GM21390 (cell line): ENCODE measurements at regions not wholly inside any gene's neighbourhood (a gene's known extent, or its start where the extent isn't known, plus 50 kb on each side); places are given as distances from the start of the nearest gene placed in this dataset.
A peak's percentile ranks its signal among the peaks of the same experiment; 100 is the strongest.

ENCODE experiments used
- ATAC-seq: cut with Tn5 transposase; IDR thresholded peaks from one replicate; pipeline ENCODE4 v1.9.1; 2021; ENCODE audit not compliant: unreplicated experiment

DNA sequence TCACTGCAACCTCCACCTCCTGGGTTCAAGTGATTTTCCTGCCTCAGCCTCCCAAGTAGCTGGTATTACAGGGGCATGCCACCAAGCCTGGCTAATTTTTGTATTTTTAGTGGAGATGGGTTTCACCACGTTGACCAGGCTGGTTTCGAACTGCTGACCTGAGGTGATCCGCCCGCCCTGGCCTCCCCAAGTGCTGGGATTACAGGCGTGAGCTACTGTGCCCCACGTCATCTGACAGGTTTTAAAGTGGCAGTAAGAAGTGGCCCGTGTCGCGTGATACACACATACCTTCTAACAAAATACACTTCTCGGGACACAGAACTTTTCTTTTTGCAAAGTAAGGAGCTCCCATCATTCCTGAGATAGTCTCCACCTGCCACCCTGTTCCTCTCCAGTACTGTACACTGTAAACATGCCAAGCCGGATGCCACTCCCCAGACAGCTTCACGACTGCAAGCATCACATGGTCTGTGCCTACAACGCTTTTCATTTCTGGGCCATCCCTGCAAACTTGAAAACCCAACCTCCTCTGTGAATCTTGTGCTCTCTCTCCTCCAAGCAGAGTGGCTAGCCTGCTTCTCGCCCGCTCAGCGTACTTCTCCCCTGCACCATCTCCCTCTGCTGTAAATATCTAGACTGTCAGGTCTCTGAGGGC lies 256.3 kb upstream of the KLF14 start:
- no peak for ATAC-seq

DNA sequence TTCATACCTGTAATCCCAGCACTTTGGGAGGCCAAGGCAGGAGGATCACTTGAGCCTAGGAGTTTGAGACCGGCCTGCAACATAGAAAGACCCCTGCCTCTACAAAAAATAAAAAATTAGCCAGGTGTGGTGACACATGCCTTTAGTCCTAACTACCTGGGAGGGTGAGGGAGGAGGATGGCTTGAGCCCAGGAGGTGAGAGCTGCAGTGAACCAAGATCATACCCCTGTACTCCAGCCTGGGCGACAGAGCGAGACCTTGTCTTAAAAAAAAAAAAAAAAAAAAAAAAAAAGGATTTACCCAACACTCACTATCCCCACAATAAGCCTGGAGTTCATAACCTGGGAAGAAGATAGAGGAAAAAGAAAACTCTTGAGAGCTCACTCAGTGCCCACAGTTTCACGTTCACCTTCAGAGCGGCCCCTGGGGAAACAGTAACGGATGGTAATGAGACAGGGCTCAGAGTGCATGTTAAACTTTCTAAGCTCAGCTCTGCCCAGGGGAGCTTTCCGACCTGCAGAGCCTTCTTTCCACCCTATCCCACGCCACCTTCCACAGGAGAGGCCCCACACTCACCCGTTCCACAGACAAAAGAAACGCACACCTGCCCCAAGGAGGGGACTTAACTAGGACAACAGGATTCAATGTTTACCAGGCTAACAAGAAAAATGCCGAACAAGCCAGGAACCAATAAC lies 259.8 kb upstream of the KLF14 start:
- no peak for ATAC-seq

DNA sequence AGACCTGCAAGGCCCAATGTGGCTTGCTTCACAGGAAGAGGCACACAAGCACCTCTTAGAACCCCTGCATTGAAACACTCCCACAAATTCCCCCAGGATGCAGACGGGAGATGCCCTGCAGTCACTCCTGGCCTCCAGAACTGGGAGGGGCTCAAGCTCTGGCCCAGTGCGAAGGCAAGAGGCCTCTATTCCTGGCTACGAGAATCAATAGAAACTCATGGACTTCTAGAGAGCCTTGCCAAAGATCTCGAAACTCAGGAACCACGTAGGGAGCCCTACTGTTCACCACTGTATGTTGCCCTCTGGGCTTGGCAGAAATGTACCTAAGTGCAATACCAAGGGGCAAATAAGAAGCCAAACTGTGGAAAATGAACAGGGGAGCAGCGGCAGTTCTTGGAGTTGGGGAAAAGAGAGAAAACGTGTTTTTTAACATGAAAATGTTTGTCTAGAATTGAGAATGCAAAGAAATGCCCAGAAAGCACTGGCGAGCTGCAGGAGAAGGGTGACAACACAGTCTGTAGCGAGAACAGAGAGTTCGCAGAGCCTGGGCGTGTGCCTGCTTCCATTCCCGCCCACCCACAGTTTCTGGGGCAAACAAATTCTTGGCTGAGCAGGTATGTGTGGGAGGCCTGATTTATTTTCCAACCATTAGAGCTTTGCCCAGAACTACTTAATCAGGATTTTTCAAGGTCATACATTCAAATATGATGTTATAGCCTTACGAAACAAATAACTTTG lies 260.5 kb upstream of the KLF14 start:
- ATAC-seq = no peak

DNA sequence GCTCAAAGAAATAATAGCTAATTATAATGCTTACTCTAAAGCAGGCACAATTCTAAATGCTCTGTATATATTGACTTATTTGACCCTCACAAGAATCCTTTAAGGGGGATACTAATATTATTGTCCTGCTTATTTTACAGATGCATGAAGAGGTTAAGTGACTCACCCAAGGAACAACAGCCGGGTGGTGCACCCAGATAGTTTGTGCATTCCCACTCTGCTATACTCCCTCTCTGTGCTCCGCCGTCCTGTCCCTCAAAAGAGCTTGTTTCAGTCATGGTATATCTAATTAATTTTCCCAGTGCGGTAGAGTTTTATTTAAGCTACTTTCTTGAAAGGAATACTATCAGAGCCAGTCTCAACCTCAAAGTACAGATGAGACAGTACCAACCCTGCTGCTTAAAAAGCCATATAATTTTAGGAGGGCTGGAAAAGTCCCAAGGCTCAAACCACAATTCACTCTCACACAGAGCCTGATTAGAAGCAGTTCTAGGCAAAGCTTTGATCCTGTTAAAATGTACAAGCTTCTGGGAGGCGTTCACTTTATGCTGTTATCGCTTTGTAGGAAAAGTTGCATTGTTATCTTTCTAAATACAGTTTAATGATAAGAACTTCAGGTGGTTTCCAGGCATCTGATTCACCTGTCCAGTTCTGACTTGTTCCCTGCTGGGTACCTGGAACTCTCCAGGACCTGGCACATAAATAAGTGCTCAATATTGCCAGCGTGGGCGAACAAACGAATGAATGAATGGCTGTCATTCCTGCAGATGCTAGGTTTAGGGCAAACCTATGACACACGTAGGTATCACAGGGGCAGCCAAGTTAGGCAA lies 261.5 kb upstream of the KLF14 start:
- no peak for ATAC-seq

DNA sequence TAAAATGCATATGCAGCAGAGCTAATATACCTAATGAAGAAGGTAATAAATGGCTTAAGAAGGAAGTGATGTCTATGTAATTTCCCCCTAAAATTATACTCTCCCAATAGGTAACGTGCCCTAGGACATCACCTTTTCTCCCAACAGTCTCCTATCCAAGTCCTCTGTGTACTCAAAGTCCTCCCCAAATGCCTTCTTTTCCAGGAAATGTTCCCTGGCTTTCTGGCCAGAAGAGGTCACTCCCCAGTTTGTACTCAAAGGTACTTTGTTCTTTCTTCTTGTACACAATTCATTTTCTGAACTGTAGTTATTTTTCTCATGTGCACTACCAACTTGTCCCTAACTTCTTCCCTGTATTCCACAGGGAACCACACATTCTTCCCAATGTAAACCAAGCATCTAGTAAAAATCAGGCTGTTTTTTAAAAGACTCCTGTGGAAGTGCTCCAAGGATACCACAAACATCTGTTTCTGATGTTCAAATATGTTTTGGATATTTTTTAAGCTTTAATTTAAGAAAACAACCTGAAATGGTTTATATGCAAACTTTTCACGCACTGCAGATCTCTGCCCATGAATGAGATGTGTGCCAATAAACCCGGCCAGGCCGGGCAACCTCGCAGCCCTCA lies 262.3 kb upstream of the KLF14 start:
- ATAC-seq = no peak

DNA sequence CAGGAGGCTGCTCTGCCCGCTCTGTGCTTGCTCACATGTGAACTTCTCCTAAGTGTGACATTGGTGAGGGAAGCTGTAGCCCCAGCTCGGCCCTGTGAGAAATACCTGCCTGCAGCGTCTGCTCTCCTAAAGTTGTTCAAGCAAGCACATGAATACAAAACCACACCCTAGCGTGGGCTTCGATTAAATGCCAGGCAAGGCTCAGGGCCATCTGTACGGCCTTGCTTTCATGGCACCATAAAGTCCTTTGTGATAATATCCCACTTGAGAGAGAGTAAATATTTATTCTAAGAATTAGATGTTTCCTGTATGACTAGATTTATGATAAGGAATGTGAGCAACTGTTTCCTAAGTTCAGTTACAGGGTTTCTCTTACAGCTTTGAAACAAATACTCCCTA lies 262.8 kb upstream of the KLF14 start:
- no peak for ATAC-seq

DNA sequence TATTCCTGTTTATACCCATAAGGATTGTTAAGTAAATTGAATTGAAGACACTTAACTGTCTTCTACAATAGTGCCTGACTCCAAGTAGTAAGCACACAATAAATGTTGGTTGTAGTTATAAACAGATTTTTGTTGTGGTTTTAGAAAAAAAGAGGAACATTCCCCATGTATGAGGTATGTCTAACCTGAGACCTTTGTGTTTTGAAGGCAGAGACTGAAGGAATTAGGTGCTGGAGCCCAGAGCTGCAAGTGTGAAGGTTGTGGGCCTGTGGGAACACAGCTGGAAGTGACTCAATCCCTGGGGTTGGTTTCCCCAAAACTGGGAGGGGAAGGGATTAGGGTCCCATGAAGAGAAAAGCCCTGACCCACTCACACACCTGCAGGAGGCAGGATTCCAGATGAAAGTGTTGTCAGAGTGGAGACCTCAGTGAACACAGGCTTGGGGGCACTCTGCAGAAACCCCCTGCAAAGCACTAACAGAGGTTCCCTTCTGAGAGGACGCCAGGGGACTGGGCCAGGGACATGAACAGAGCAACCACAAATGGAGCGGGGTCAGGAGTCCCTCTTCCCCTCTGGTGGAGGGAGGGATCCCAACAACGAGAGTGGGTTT lies 265.1 kb upstream of the KLF14 start:
- ATAC-seq = no peak

DNA sequence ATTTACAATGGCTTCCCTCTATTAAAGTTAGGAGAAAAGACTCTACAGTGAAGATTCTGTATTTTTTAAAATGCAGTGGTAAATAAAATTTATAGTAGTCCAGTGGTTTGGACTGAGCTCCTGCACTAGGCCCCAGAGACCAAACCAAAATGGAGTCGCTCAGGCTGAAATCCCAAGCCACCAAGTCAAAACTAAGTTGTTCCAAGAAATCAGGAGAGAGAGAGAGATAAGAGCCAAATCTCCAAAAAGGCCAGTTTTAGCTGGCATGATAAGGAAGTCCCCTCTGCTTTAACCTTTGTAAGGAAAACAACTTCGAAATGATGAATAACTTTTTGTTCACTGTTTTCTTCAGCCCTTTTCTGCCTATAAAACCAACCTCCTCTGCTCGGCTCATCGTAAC lies 265.9 kb upstream of the KLF14 start:
- ATAC-seq = no peak

DNA sequence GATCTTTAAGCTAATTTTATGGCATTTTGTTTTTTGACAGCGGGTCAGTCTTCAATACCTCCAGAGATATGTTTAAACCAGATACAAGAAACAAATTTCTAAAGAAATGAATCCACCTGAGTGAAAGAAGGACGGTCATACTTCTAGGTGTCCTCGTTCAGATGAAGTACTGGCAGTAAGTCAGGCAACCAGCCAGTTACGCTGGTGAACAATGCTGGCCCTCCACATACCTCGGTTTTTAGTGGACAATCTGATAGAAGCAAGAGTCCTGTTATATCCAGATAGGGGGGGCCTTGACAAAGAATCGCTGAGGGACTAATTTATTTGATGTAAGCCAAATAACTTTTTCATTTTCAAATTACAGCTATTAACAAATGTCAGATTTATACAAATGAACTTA lies 266.4 kb upstream of the KLF14 start:
- ATAC-seq = no peak

DNA sequence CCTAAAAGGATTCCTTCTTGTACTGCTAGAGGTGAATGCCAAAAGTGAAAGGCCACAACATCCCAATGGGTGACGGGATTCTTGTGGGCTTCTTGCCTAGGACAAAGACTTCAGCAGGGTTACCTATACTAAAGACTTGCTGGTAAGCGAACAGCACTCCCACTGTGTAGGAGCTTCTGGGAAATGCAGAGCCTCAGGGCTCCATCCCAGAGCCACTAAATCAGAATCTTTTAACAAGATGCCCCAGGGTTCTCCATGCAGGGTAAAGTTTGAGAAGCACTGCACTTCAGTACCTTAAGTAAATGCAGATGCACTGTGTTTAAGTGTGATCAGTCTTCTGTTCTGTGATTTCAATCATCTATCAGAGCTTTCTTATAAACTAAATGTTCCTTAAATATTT lies 266.9 kb upstream of the KLF14 start:
- ATAC-seq = no peak

DNA sequence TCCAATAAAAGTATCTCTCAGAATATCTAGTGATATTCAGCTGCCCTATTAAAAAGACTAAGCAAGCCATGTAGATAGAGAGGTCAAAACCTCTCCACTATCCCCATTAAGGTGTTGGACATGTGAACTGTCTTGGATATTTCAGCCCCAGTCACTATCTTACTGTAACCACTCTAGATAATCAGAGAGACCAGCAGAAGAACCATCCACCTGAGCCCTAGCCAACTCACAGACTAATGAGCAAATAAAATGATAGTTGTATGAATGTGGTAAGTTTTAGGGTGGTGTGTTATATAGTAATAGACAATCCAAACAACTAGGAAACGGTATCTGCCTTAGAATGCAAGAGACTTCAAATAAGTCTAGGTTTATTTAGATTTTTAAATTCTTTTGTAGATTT lies 268.6 kb upstream of the KLF14 start:
- no peak for ATAC-seq

DNA sequence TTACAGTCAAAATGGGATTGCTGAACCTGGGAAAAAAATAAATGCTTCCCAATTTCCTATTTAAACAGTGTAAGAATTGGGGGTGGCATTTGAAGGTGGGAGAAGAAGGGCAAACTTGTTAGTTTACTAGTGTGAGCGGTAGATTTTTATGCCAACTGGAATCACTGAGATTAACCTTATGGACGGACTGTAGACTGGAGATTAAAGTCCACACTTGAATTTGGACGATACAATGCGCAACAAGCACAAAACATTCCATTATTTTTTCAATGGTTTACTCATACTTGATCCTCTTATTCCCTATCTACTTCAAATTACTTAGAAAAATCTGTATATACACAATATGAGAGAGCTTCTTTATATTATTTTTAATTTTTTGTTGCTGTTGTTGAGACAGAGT lies 269.6 kb upstream of the KLF14 start:
- ATAC-seq = no peak

DNA sequence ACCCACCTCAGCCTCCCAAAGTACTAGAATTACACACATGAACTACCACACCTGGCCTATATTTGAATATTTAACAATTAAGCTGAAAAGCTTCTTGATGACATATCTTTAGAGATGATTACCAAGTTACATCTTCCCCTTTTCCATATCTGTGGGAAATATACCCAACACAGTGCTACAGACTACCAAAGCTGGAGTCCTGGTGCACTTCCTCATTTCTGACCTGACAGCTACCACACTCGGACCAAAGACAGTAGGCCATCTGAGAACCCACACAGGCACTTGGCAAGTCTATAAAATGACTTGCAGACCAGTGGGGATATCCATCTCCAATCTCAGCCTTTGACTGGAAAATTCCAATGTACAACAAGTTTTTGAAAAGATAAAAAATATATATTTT lies 270.4 kb upstream of the KLF14 start:
- peak; percentile 41 for ATAC-seq

DNA sequence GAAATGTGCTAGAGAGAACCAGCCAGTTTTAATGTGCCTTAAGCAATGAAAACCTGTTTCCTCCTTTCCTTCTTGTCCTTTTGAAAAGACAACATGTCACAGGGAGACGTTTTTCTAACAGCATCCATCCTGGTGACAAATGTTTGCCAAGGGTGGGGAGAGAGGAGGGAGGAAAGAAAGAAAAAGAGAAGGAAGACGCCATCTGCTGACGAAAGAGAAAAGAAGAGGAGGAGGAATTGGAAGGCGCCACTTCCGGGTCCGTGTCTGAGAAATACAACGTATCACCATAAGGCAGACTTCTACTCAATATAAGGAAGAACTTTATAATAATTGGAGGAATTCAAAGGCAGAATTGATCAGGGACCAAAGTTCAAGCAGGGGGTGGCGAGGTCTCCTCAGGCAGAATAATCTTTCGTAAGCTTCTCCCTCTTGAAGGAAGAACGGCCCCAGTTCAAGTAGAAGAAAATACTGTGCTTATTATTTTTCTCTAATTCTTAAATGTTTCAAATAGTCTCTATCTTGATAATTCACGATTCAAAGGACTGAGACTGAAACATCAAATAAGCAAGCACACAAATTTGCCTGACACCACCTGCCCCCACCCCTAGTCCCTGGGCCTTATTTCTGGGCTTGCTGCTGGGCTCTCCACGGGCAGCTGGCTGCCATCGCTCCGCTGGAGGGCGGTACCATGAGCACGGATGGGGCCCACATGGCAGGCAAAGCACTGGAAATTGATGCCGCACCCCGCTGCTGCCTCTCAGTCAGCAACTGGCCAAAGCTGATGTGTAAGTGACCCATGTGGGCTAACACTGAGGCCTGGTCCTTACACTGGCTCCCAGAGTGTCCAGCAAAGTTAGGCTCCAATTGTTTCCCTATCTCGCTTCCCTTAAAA lies 273.7 kb upstream of the KLF14 start:
- peak; percentile 44 for ATAC-seq

DNA sequence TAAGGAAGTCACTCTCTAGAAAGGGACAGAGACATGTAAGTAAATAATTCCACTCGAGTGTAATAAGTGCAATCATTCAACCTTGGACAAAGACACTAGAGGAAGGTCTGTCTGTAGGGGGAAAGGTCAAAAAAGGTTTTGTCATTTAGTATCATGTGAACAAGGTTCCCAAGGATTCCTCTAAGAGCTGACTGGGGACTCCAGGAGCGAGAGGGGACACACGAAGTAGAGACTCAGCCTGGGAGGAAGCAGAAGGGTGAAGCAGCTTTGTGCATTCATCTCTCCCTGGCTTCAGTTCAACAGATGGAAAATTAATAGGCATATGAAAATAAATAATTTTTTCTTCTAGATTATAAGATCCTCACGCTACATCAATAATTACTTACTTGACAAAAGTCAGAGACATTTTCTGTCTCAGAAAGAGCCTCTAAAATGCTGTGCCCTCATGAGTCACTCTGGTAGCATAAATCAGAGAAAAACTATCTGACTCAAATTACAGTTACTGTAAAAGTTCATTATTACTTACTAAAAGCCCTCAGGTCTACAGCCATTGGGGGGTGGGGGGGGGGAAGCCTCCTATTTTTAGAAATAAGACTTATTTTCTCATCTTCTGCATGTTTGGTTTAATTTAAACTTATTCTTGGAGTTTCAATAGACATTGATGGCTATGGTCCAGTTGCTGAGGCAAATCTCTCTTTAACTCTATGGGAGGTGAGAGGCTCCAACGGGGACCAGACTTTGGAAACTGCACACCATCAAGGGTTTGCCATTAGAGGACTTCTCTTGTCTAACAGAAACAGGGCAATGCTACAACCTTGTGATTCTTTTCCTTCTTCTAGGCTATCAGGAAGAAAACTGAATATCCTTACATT lies 275.1 kb upstream of the KLF14 start:
- ATAC-seq = no peak

DNA sequence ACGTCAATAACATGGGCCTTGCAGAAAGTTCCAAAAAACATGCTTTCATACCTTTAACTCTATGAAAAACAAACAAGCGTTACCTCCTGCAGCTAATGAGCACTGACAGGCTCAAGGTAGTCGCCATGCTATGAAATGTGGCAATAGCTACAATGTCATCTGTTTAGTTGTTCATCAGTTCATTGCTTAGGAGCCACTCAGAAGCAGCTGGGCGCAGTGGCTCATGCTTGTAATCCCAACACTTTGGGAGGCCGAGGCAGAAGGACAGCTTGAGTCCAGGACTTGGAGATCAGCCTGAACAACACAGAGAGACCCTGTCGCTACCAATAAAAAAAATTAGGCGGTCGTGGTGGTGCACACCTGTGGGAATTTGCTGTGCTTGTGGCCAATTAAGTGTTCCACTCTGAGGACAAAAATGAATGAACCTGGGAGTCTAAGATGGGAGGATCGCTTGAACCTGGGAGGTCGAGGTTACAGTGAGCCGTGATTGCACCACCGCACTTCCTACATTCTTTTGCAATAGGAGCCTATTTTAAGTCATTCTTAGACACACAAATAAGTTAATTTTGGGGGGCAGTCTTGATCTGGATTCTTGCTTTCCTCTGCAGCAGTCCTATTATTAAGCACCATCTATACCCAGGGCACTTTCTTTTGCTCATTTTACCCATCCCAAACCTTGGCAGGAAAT lies 276.2 kb upstream of the KLF14 start:
- ATAC-seq = no peak

DNA sequence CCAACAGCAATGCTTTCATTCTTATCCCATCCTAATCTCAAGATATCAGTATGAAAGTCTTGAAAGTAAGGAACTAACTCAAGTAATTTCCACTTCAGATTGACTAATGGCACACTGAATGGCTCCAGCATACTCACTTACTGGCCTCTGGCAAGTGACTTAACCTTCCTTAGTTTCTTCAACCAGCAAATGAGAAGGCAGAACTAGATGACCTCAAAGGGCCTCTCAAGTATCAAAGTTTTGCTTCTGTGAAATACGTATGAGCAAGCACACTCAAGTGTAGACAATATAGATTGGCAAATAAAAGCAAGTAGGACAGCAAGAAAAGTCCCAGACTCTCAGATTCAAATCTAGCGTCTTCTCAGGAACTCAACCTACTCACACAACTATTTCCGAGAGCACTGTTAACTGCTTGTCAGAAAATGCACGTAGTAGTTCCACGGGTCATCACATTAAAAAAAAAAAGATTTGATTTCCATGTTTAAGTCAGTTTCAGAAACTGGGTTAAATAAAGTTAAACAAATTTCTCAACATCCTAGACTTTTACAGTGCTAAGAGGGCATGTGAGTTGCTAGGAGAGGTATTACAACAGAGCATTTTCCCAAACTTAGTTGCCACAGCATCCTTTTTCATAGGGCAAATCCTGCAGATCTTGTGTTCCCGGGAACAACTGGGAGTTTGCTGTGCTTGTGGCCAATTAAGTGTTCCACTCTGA lies 276.9 kb upstream of the KLF14 start:
- no peak for ATAC-seq

DNA sequence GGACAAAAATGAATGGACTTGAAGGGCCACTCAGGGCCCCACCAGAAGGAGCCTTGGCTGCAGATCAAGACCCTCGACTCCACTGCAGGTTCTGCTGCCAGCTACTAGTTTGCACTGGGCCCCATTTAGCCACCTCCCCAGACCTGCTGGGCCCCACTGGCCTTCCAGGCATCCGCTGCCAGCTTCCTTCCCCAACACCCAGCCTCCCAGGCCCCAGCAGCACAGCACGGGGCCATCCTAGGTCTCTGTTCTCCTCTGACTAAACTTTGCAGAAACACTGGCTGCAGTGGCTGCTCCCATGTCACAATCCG lies 277.4 kb upstream of the KLF14 start:
- ATAC-seq = no peak
